NOMO-1 (cell line): ENCODE measurements at regions not wholly inside any gene's neighbourhood (a gene's known extent, or its start where the extent isn't known, plus 50 kb on each side); places are given as distances from the start of the nearest gene placed in this dataset.

ENCODE experiments used
- DNase-seq, 2 experiments: peaks; one replicate each; lab custom pipeline; 2025; ENCODE audit not compliant: unreplicated experiment in 2 of 2; lab: John Stamatoyannopoulos, UW

- no peak for DNase-seq
Observed at GRCh38 chr13:111039735-111040134, 75.4 kb upstream of the ARHGEF7 start.

GRCh38 chr13:111038887-111039286, 76.2 kb upstream of the ARHGEF7 start:
- no peak for DNase-seq

GRCh38 chr13:111037927-111038326, 77.2 kb upstream of the ARHGEF7 start:
- DNase-seq: no peak

- no peak for DNase-seq
Observed at GRCh38 chr13:111036665-111037064, 78.4 kb upstream of the ARHGEF7 start.

GRCh38 chr13:111035861-111036260, 79.2 kb upstream of the ARHGEF7 start:
- no peak for DNase-seq

- DNase-seq: no peak
Observed at GRCh38 chr13:111034811-111035210, 80.3 kb upstream of the ARHGEF7 start.

GRCh38 chr13:111033172-111034130, 81.7 kb upstream of the ARHGEF7 start:
- no peak for DNase-seq

GRCh38 chr13:111031531-111031961, 83.6 kb upstream of the ARHGEF7 start:
- no peak for DNase-seq

- DNase-seq: no peak
Observed at GRCh38 chr13:111029957-111030609, 85.0 kb upstream of the ARHGEF7 start.

- no peak for DNase-seq
Observed at GRCh38 chr13:111027458-111028439, 87.4 kb upstream of the ARHGEF7 start.

- DNase-seq: no peak
Observed at GRCh38 chr13:111025310-111025709, 89.8 kb upstream of the ARHGEF7 start.

GRCh38 chr13:111022886-111023285, 92.2 kb upstream of the ARHGEF7 start:
- DNase-seq: no peak

- no peak for DNase-seq
Observed at GRCh38 chr13:111022241-111022640, 92.9 kb upstream of the ARHGEF7 start.

- no peak for DNase-seq
Observed at GRCh38 chr13:111021270-111021669, 93.8 kb upstream of the ARHGEF7 start.

- no peak for DNase-seq
Observed at GRCh38 chr13:111020546-111020945, 94.6 kb upstream of the ARHGEF7 start.

- no peak for DNase-seq
Observed at GRCh38 chr13:111020021-111020420, 95.1 kb upstream of the ARHGEF7 start.

- DNase-seq: no peak
Observed at GRCh38 chr13:111017755-111018459, 97.2 kb upstream of the ARHGEF7 start.

- no peak for DNase-seq
Observed at GRCh38 chr13:111013196-111013595, 98.3 kb upstream of the ANKRD10 start.

- DNase-seq: peak in 1 of 2 experiments; percentile 9
Observed at GRCh38 chr13:111011899-111012298, 97.0 kb upstream of the ANKRD10 start.

- no peak for DNase-seq
Observed at GRCh38 chr13:111008351-111008750, 93.5 kb upstream of the ANKRD10 start.
